K562 (cell line): ENCODE measurements at regions not wholly inside any gene's neighbourhood (a gene's known extent, or its start where the extent isn't known, plus 50 kb on each side); places are given as distances from the start of the nearest gene placed in this dataset.
A peak's percentile ranks its signal among the peaks of the same experiment; 100 is the strongest.

Experiments used
- ARID1B ChIP-seq: fragments of 450-650 bp; IDR thresholded peaks from 2 replicates; pipeline ENCODE4 v1.6.1; 2016; ENCODE audit warnings: antibody characterized with exemption, mild to moderate bottlenecking, inconsistent platforms
- E2F8 ChIP-seq: fragments of 450-650 bp; IDR thresholded peaks from 2 replicates; pipeline ENCODE4 v1.7.1; 2018; ENCODE audit warnings: mild to moderate bottlenecking, low read depth; ENCODE audit not compliant: partially characterized antibody
- HDAC1 ChIP-seq, 2 experiments: fragments of 450-650 bp; IDR thresholded peaks; 2 replicates each; pipeline ENCODE4 v1.6.1; 2016 to 2017; ENCODE audit warnings: inconsistent platforms in 1 of 2, mild to moderate bottlenecking in 1 of 2, moderate library complexity in 1 of 2
- NFIC ChIP-seq: fragments of 450-650 bp; IDR thresholded peaks from 2 replicates; pipeline ENCODE4 v1.6.1; 2017; ENCODE audit warnings: mild to moderate bottlenecking, inconsistent platforms
- PHTF2 ChIP-seq: fragments of 250-450 bp; sonication (Bioruptor Pico); IDR thresholded peaks from 2 replicates; pipeline ENCODE4 v1.5.0; 2021; ENCODE audit warnings: mild to moderate bottlenecking
- PTRF ChIP-seq: fragments of 450-650 bp; IDR thresholded peaks from 2 replicates; pipeline ENCODE4 v1.6.1; 2016; ENCODE audit warnings: mild to moderate bottlenecking, missing genetic modification characterization, missing compliant biosample characterization
- SMAD4 ChIP-seq: fragments of 250-450 bp; sonication (Bioruptor Pico); conservative IDR thresholded peaks from 2 replicates; pipeline ENCODE4 v1.8.0; 2021; ENCODE audit warnings: inconsistent platforms, mild to moderate bottlenecking, moderate library complexity
- SNIP1 ChIP-seq: fragments of 450-650 bp; IDR thresholded peaks from 2 replicates; pipeline ENCODE4 v1.7.1; 2017; ENCODE audit warnings: low read depth, mild to moderate bottlenecking
- STAT6 ChIP-seq: sonication (generic); formaldehyde crosslinking; IDR thresholded peaks from 2 replicates; pipeline ENCODE4 v1.8.1; 2023; ENCODE audit warnings: mild to moderate bottlenecking, missing genetic modification reagents
- TAL1 ChIP-seq: fragments of 450-650 bp; IDR thresholded peaks from 2 replicates; pipeline ENCODE4 v1.6.1; 2016; ENCODE audit warnings: mild to moderate bottlenecking
- TSHZ1 ChIP-seq: fragments of 250-450 bp; sonication (Bioruptor Pico); IDR thresholded peaks from 2 replicates; pipeline ENCODE4 v1.4.0; 2020; ENCODE audit warnings: mild to moderate bottlenecking, moderate library complexity
- ZFP91 ChIP-seq: sonication (generic); formaldehyde crosslinking; IDR thresholded peaks from 2 replicates; pipeline ENCODE4 v1.8.0; 2022; ENCODE audit warnings: mild to moderate bottlenecking, missing genetic modification reagents
- ZNF165 ChIP-seq: fragments of 250-450 bp; sonication (Bioruptor Pico); IDR thresholded peaks from 2 replicates; pipeline ENCODE4 v1.4.0; 2020; ENCODE audit warnings: borderline replicate concordance
- ZNF217 ChIP-seq: sonication (generic); formaldehyde crosslinking; IDR thresholded peaks from 2 replicates; pipeline ENCODE4 v1.8.0; 2022; ENCODE audit warnings: mild to moderate bottlenecking, missing genetic modification reagents

GRCh38 chr17:79305768-79306423 lies 231.3 kb downstream of the ENGASE start (continued):
- TF ChIP-seq SMAD4 (CRISPR knock-in tag) (0 out of 2 replicates have a peak, but pooled peaks have one; percentile 50), E2F8 (no peak), TAL1 (peak; percentile 74), ZNF217 (no peak), PTRF (tag) (no peak), ZNF165 (CRISPR knock-in tag) (no peak), HDAC1 (IDR thresholded peaks at IDR 0.05) (peak in 1 of 2 experiments; percentile 36; a peak in 1 of 4 replicates), SNIP1 (no peak), ARID1B (peak; percentile 68), NFIC (peak; percentile 32; the same call in 1 of the 2 replicates), PHTF2 (CRISPR knock-in tag) (no peak), STAT6 (CRISPR knock-in tag) (no peak), TSHZ1 (CRISPR knock-in tag) (no peak), ZFP91 (CRISPR knock-in tag) (no peak)
